ENCODE measurements at regions not wholly inside any gene's neighbourhood (a gene's known extent, or its start where the extent isn't known, plus 50 kb on each side); places are given as distances from the start of the nearest gene placed in this dataset.

DNA sequence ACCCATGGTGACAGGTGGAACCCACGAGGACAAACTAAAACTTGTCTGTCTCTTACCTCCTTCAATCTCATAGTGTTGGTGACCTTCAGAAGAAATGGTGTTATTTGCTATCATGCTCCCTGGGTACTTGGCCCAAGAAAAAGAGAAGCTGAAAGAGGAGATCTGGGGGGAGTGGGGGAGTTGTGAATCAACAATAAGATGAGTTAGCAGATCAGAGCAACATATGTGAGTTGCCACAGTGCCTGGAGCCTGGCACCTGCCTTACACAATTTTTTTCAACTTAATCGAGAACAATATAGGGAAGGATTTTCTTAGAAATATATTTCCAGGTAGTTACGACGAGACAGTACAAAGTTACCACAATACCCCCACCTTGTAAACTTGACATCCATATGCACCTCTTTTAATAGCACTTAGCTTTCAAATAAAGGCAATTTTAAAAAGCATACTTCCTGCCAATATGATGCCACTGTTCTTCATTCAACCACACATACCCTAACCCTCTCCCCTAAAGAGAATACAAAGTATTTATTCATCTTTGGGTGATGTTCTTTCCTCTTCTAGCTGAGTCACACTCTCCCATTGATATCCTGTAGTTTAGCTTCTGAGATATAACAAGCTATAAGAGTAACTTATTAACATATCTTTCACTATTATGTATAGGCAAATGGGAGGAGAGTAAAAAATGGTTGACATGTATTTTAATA is 424.1 kb upstream of the OR4E1 start:
- in situ Hi-C loops (cut with HindIII; ENCODE audit: low pct_unique_long_range_greater_than_20kb, low sequenced_read_pairs): no loop called here
- no peaks in the 10 kb centered on the region for H3K4me1 ChIP-seq (ENCODE audit: control insufficient read depth, insufficient read depth, low read length)
- no peak for ATAC-seq
- no peaks in the 10 kb centered on the region for H3K27me3 ChIP-seq (ENCODE audit: control insufficient read depth, insufficient read depth, low read length)
- ChIA-PET CTCF (no interaction called here), POLR2A (no interaction called here)
- no TSS peak for BruUV-seq (replicated peaks)
- TF ChIP-seq, protein P1, sequence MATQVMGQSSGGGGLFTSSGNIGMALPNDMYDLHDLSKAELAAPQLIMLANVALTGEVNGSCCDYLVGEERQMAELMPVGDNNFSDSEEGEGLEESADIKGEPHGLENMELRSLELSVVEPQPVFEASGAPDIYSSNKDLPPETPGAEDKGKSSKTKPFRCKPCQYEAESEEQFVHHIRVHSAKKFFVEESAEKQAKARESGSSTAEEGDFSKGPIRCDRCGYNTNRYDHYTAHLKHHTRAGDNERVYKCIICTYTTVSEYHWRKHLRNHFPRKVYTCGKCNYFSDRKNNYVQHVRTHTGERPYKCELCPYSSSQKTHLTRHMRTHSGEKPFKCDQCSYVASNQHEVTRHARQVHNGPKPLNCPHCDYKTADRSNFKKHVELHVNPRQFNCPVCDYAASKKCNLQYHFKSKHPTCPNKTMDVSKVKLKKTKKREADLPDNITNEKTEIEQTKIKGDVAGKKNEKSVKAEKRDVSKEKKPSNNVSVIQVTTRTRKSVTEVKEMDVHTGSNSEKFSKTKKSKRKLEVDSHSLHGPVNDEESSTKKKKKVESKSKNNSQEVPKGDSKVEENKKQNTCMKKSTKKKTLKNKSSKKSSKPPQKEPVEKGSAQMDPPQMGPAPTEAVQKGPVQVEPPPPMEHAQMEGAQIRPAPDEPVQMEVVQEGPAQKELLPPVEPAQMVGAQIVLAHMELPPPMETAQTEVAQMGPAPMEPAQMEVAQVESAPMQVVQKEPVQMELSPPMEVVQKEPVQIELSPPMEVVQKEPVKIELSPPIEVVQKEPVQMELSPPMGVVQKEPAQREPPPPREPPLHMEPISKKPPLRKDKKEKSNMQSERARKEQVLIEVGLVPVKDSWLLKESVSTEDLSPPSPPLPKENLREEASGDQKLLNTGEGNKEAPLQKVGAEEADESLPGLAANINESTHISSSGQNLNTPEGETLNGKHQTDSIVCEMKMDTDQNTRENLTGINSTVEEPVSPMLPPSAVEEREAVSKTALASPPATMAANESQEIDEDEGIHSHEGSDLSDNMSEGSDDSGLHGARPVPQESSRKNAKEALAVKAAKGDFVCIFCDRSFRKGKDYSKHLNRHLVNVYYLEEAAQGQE (IDR thresholded peaks at IDR 0.05; ENCODE audit: insufficient read depth in 1 of 2, low read depth in 2 of 2, low read length in 1 of 2): no peak
- TF ChIP-seq, protein P2, sequence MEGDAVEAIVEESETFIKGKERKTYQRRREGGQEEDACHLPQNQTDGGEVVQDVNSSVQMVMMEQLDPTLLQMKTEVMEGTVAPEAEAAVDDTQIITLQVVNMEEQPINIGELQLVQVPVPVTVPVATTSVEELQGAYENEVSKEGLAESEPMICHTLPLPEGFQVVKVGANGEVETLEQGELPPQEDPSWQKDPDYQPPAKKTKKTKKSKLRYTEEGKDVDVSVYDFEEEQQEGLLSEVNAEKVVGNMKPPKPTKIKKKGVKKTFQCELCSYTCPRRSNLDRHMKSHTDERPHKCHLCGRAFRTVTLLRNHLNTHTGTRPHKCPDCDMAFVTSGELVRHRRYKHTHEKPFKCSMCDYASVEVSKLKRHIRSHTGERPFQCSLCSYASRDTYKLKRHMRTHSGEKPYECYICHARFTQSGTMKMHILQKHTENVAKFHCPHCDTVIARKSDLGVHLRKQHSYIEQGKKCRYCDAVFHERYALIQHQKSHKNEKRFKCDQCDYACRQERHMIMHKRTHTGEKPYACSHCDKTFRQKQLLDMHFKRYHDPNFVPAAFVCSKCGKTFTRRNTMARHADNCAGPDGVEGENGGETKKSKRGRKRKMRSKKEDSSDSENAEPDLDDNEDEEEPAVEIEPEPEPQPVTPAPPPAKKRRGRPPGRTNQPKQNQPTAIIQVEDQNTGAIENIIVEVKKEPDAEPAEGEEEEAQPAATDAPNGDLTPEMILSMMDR (IDR thresholded peaks at IDR 0.05): no peak
- TF ChIP-seq POLR2AphosphoS5 (IDR thresholded peaks at IDR 0.05; ENCODE audit: low read depth, low read length) (no peak), SIN3A (IDR thresholded peaks at IDR 0.05; ENCODE audit: borderline replicate concordance, insufficient read depth, low read depth, low read length) (no peak), TCF7L2 (IDR thresholded peaks at IDR 0.05; ENCODE audit: low read depth, low read length) (no peak)
- H3K36me3 ChIP-seq (ENCODE audit: control insufficient read depth, insufficient read depth, low read length): no peaks in the 10 kb centered on the region
- no peaks in the 10 kb centered on the region for H3K9me3 ChIP-seq (ENCODE audit: control insufficient read depth, insufficient read depth, low read depth, low read length)
- intact Hi-C loops (cut with micrococcal nuclease; ENCODE audit: unreplicated experiment): no loop called here
- H3K27ac ChIP-seq (ENCODE audit: low read length): no peak overlapping the region
- DNase-seq (ENCODE audit: low read depth, low spot score): no peak
- no peak overlapping the region for H3K4me3 ChIP-seq (ENCODE audit: low read depth in 2 of 2, low read length in 2 of 2)

DNA sequence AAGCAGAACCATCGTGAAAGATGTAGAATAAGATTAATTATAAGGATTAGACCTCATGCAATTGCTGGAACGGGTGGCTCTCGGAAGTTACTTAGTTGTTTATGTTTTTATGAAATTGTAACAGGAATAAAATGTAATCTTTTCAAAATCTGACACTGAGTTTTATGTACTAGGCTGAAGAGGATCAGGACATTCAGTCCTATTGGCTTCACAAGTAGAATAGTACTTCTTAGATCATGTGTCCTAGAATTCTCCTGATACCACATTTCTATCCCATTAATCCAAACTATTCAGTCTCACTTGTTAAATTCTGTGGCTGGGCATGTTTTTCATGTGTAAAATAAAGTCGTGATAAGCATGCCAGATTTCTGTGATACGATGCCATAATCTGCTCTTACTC is 423.5 kb upstream of the OR4E1 start:
- no TSS peak for BruUV-seq (replicated peaks)
- in situ Hi-C loops (cut with HindIII; ENCODE audit: low pct_unique_long_range_greater_than_20kb, low sequenced_read_pairs) (no loop called here), intact Hi-C loops (cut with micrococcal nuclease; ENCODE audit: unreplicated experiment) (no loop called here)
- ChIA-PET POLR2A (no interaction called here), CTCF (no interaction called here)
- Histone ChIP-seq H3K27me3 (ENCODE audit: control insufficient read depth, insufficient read depth, low read length) (no peaks in the 10 kb centered on the region), H3K9me3 (ENCODE audit: control insufficient read depth, insufficient read depth, low read depth, low read length) (no peaks in the 10 kb centered on the region), H3K4me1 (ENCODE audit: control insufficient read depth, insufficient read depth, low read length) (no peaks in the 10 kb centered on the region), H3K4me3 (ENCODE audit: low read depth in 2 of 2, low read length in 2 of 2) (no peak overlapping the region), H3K27ac (ENCODE audit: low read length) (no peak overlapping the region), H3K36me3 (ENCODE audit: control insufficient read depth, insufficient read depth, low read length) (no peaks in the 10 kb centered on the region)
- ATAC-seq (no peak), DNase-seq (ENCODE audit: low read depth, low spot score) (no peak)
- TF ChIP-seq, protein P1 (IDR thresholded peaks at IDR 0.05; ENCODE audit: insufficient read depth in 1 of 2, low read depth in 2 of 2, low read length in 1 of 2): no peak
- TF ChIP-seq POLR2AphosphoS5 (IDR thresholded peaks at IDR 0.05; ENCODE audit: low read depth, low read length): no peak
- no peak for TF ChIP-seq TCF7L2 (IDR thresholded peaks at IDR 0.05; ENCODE audit: low read depth, low read length)
- TF ChIP-seq SIN3A (IDR thresholded peaks at IDR 0.05; ENCODE audit: borderline replicate concordance, insufficient read depth, low read depth, low read length): no peak
- TF ChIP-seq, protein P2 (IDR thresholded peaks at IDR 0.05): no peak
